Right lobe of liver (tissue), 6 donors: ENCODE measurements at regions not wholly inside any gene's neighbourhood (a gene's known extent, or its start where the extent isn't known, plus 50 kb on each side); places are given as distances from the start of the nearest gene placed in this dataset.

Experiments used
- ATAC-seq, 4 donors: fragments of 200-7000 bp; cut with Tn5 transposase; one replicate each; pipeline ENCODE4 v1.9.1; 2020; ENCODE audit warnings: mild to moderate bottlenecking in 4 of 4, moderate library complexity in 4 of 4
- DNase-seq, 3 donors: peaks; one replicate each; pipeline ENCODE4 v3.0.0-alpha.2; 2020
- H3K27ac ChIP-seq, 3 donors: fragments of 200-600 bp; one replicate each; pipeline ENCODE4 v1.8.0; 2022
- H3K27me3 ChIP-seq, 2 donors: fragments of 200-600 bp; one replicate each; pipeline ENCODE4 v1.8.0; 2022
- H3K36me3 ChIP-seq, 4 donors: fragments of 200-600 bp; sonication (generic) in 1 of 4; one replicate each; pipeline versions ENCODE4 v1.5.1 to v1.8.0; 2017 to 2022; ENCODE audit warnings: control low read depth in 1 of 4
- H3K4me1 ChIP-seq, 4 donors: fragments of 200-600 bp; sonication (generic) in 1 of 4; one replicate each; pipeline versions ENCODE4 v1.5.1 to v1.8.0; 2017 to 2022; ENCODE audit warnings: control low read depth in 1 of 4
- H3K4me3 ChIP-seq, 3 donors: fragments of 200-600 bp; one replicate each; pipeline ENCODE4 v1.8.0; 2022
- H3K9me3 ChIP-seq, 4 donors: fragments of 200-600 bp; sonication (generic) in 1 of 4; one replicate each; pipeline versions ENCODE4 v1.5.1 to v1.8.0; 2017 to 2022; ENCODE audit warnings: control low read depth in 1 of 4
- POLR2A ChIP-seq: fragments of 450-650 bp; IDR thresholded peaks from one replicate; pipeline ENCODE4 v1.6.1; 2017; ENCODE audit warnings: antibody characterized with exemption, mild to moderate bottlenecking
- WGBS: methylation state at CpG from one replicate; pipeline ENCODE4 v1.1.6; 2018; ENCODE audit warnings: low coverage, low lambda C conversion rate; ENCODE audit not compliant: insufficient coverage; ENCODE audit errors: missing lambda C conversion rate; 5-methylcytosine and 5-hydroxymethylcytosine counted together
- intact Hi-C, 2 donors: fragments of 100-400 bp; cut with DNase I; formaldehyde crosslinking; loops; one replicate each; pipeline versions ENCODE4 v1.11.2 to v1.14.1; 2022
- TF ChIP-seq, protein P1 (sequence below), 4 donors: fragments of 200-600 bp in 3 of 4; fragments of 450-650 bp in 1 of 4; IDR thresholded peaks; one replicate each; pipeline versions ENCODE4 v1.5.1 to v1.8.0; 2016 to 2022; ENCODE audit warnings: antibody characterized with exemption in 4 of 4, mild to moderate bottlenecking in 2 of 4
- donor health status: DM: no; HTN: yes; CAD: no.
- donor health status: DM: no; HTN: no; CAD: no.
- donor health status: DM: no; HTN: no; CAD: no.
- donor health status: DM: no; HTN: yes; CAD: no.
- donor health status: DM: no; HTN: yes; CAD: no.

DNA sequence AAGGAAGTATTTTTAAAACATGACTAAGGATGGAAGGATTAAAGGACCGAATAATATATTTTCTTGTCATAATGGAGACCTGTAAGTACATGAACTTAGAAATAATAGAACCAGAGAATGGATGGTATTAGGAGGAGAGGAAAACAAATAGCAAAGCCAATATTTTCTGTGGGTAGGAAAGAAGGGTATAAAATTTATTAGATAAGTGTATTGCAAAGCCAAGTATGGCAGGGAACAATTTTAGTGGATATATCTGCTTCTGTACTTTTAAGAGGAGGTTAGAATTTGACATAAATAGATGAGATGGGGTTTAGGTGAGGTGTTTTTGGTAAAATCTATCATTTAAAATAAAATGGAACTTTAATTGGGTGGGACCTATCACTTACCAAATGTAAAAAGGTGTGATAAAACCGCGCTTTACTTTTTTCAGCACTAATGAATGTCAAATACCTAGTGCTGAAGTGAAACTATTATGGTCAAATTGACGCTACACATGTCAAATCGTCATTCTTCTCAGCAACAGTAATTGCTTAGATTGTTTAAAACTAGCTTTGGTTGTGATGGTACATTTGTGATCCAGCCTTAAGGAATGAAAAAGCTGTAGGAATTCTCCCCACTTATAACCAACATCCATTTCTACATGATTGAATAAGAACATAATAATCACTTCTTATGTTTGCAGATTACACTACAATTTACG is 78.1 kb upstream of the ZEB2 start:
- ATAC-seq (no peak), DNase-seq (no peak)
- no peak overlapping the region for H3K27ac ChIP-seq
- H3K9me3 ChIP-seq, result no peaks in the 10 kb centered on the region
- intact Hi-C loops, result no loop called here
- no peaks in the 10 kb centered on the region for H3K4me1 ChIP-seq
- H3K36me3 ChIP-seq, result no peaks in the 10 kb centered on the region
- no peak for TF ChIP-seq POLR2A
- TF ChIP-seq, protein P1, sequence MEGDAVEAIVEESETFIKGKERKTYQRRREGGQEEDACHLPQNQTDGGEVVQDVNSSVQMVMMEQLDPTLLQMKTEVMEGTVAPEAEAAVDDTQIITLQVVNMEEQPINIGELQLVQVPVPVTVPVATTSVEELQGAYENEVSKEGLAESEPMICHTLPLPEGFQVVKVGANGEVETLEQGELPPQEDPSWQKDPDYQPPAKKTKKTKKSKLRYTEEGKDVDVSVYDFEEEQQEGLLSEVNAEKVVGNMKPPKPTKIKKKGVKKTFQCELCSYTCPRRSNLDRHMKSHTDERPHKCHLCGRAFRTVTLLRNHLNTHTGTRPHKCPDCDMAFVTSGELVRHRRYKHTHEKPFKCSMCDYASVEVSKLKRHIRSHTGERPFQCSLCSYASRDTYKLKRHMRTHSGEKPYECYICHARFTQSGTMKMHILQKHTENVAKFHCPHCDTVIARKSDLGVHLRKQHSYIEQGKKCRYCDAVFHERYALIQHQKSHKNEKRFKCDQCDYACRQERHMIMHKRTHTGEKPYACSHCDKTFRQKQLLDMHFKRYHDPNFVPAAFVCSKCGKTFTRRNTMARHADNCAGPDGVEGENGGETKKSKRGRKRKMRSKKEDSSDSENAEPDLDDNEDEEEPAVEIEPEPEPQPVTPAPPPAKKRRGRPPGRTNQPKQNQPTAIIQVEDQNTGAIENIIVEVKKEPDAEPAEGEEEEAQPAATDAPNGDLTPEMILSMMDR (IDR thresholded peaks at IDR 0.05), result no peak
- no peaks in the 10 kb centered on the region for H3K27me3 ChIP-seq
- WGBS, result 54% methylated on average over 6 of the region's 6 CpGs
- no peak overlapping the region for H3K4me3 ChIP-seq

DNA sequence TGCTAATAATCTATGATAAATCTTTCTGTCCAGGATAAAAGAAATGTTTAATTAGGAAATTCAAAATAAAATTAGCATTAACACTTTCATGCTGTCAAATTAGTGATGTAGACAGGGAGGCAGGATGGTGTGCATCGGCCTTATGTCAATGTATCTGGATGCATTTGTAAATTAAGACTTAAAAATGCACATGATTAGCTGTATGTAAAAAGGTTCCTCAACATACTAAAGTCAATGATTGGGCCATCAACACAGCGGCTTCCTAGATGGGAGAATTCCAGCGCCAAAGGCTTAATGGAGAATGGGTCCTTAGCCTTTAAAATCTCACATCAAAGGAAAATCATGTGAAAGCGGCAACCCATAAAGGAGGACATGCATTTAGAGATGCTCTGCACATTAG is 77.5 kb upstream of the ZEB2 start:
- intact Hi-C loops, result no loop called here
- no peaks in the 10 kb centered on the region for H3K4me1 ChIP-seq
- no peak for TF ChIP-seq POLR2A
- TF ChIP-seq, protein P1 (IDR thresholded peaks at IDR 0.05), result no peak
- H3K27ac ChIP-seq, result no peak overlapping the region
- H3K27me3 ChIP-seq, result no peaks in the 10 kb centered on the region
- no peak overlapping the region for H3K4me3 ChIP-seq
- WGBS, result 55% methylated on average over 4 of the region's 4 CpGs
- H3K36me3 ChIP-seq, result no peaks in the 10 kb centered on the region
- no peak for ATAC-seq
- no peaks in the 10 kb centered on the region for H3K9me3 ChIP-seq
- DNase-seq, result no peak

DNA sequence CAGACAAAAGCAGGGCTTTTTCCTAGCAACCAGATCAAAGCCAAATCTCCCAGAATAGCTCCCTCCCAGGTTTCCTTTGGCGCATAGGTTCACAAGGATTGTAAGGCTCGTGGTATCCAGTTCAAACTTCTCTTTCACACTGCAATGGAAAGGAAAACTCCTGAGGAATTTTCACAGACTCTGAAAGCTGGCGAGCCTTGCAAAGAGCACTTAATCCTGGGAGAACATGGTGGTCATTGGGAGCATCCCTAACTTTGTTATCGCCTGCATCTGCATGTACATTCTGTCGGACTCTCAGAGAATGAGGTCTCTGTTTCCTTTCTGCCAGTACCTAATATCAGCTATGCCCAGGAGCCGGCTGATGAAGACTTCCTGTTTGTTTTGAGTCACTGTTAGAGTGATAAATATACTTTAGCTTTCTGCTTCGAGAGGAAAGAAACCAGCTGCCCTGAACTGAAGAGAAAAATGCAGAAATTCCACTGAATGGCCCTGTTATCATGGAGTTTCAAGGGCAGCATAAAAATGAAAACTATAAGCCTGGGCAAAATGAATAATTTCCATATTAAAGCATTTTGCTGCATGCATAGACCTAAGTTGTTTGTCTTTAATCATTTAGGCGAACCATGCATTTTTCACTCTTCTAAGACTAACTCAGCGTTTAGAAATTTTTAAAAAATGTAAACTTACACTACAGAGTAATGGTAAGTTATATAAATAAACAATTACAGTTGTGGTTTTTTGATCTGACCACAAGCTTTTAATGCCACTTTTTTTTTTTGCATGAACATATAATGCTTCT is 76.4 kb upstream of the ZEB2 start:
- peak; percentile 45 to 64 (median 60) for ATAC-seq

DNA sequence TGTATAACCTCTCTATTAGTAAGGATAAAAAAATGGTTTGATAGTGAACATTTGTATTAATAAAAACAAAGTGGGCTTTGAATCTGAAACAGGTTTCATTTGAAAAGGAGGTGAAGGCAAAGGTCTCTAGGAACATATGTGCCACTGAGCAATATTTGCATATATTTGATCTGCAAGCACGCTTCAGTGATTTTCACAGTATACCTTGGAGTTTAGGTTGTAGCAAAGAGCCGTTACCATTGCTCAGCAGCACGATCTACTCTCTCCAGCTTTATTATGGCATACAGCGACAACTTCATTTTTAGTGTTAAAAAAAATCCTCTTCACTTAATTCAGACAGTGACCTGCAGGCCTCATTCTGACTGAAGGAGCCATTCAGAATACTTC is 75.8 kb upstream of the ZEB2 start:
- TF ChIP-seq POLR2A, result no peak
- TF ChIP-seq, protein P1 (IDR thresholded peaks at IDR 0.05), result no peak
- no peaks in the 10 kb centered on the region for H3K27me3 ChIP-seq
- ATAC-seq (no peak), DNase-seq (no peak)
- intact Hi-C loops, result no loop called here
- H3K27ac ChIP-seq, result no peak overlapping the region
- H3K36me3 ChIP-seq, result no peaks in the 10 kb centered on the region
- no peak overlapping the region for H3K4me3 ChIP-seq
- H3K9me3 ChIP-seq, result no peaks in the 10 kb centered on the region
- H3K4me1 ChIP-seq, result no peaks in the 10 kb centered on the region
- 57% methylated on average over 4 of the region's 4 CpGs for WGBS

More for the DNA sequence above, 76.4 kb upstream of the ZEB2 start:
- Histone ChIP-seq H3K36me3 (no peaks in the 10 kb centered on the region), H3K27ac (no peak overlapping the region), H3K27me3 (no peaks in the 10 kb centered on the region), H3K9me3 (no peaks in the 10 kb centered on the region), H3K4me1 (no peaks in the 10 kb centered on the region), H3K4me3 (no peak overlapping the region)
- intact Hi-C loops, result no loop called here
- 15% methylated on average over 9 of the region's 9 CpGs for WGBS
- TF ChIP-seq, protein P1 (IDR thresholded peaks at IDR 0.05), result no peak
- no peak for TF ChIP-seq POLR2A
- DNase-seq, result no peak
